ENCODE measurements at regions not wholly inside any gene's neighbourhood (a gene's known extent, or its start where the extent isn't known, plus 50 kb on each side); places are given as distances from the start of the nearest gene placed in this dataset.

DNA sequence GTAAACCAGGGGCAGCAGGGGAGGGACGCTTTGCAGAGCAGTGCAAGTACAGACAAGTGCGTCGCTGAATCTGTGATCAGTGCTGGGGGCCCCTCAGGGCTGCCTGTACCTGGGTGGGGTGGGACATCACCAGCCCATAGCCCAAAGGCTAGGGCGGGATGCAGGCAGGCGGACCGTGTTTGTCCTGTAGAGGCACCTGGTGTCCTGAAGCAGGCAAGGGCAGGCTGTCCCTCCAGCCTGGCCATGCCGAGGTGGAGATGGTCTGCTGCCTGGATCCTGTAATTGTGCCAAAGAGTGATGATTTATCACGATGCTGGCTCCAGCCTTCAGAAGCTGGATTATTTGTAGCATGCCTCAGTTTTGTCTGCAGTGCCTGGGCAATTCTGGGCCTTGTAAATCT, 137.9 kb upstream of the GSE1 start:
- Histone ChIP-seq H3K4me3 (ENCODE audit: low read length) (no peak overlapping the region), H3K9me2 (ENCODE audit: insufficient read depth, low read length) (no peaks in the 10 kb centered on the region), H2AFZ (ENCODE audit: low read depth, low read length) (no peak overlapping the region), H3K79me2 (replicated peaks; ENCODE audit: insufficient read depth, low read length) (peaks cover 3% of the 10 kb centered on the region), H3K27ac (ENCODE audit: low read length) (no peak overlapping the region), H4K20me1 (ENCODE audit: insufficient read depth) (no peaks in the 10 kb centered on the region), H3K27me3 (ENCODE audit: insufficient read depth, low read depth, low read length) (no peaks in the 10 kb centered on the region), H3K9ac (ENCODE audit: low read length) (no peak overlapping the region), H3K4me2 (ENCODE audit: low read length) (no peak overlapping the region), H3K9me3 (ENCODE audit: low read length) (no peaks in the 10 kb centered on the region), H3F3A (ENCODE audit: insufficient read depth, low read length, poor library complexity, severe bottlenecking) (no peaks in the 10 kb centered on the region), H3K36me3 (ENCODE audit: insufficient read depth, low read length) (no peaks in the 10 kb centered on the region)
- TF ChIP-seq POLR2AphosphoS5 (IDR thresholded peaks at IDR 0.05), result no peak
- TF ChIP-seq, protein P1, sequence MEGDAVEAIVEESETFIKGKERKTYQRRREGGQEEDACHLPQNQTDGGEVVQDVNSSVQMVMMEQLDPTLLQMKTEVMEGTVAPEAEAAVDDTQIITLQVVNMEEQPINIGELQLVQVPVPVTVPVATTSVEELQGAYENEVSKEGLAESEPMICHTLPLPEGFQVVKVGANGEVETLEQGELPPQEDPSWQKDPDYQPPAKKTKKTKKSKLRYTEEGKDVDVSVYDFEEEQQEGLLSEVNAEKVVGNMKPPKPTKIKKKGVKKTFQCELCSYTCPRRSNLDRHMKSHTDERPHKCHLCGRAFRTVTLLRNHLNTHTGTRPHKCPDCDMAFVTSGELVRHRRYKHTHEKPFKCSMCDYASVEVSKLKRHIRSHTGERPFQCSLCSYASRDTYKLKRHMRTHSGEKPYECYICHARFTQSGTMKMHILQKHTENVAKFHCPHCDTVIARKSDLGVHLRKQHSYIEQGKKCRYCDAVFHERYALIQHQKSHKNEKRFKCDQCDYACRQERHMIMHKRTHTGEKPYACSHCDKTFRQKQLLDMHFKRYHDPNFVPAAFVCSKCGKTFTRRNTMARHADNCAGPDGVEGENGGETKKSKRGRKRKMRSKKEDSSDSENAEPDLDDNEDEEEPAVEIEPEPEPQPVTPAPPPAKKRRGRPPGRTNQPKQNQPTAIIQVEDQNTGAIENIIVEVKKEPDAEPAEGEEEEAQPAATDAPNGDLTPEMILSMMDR (IDR thresholded peaks at IDR 0.05; ENCODE audit: poor library complexity, severe bottlenecking), result no peak
- TF ChIP-seq EP300 (conservative IDR thresholded peaks at IDR 0.05; ENCODE audit: poor library complexity, severe bottlenecking), result no peak
- no peak for TF ChIP-seq EZH2 (IDR thresholded peaks at IDR 0.05; ENCODE audit: borderline replicate concordance, insufficient read depth, low read length, poor library complexity, severe bottlenecking)
- no peak for TF ChIP-seq TAF1 (IDR thresholded peaks at IDR 0.05; ENCODE audit: low read depth)
- no peak for TF ChIP-seq MXI1 (conservative IDR thresholded peaks at IDR 0.05; ENCODE audit: poor library complexity, severe bottlenecking)
- TF ChIP-seq RAD21 (conservative IDR thresholded peaks at IDR 0.05), result no peak
- no peak for TF ChIP-seq SMC3 (conservative IDR thresholded peaks at IDR 0.05; ENCODE audit: poor library complexity)
- TF ChIP-seq, protein P2, sequence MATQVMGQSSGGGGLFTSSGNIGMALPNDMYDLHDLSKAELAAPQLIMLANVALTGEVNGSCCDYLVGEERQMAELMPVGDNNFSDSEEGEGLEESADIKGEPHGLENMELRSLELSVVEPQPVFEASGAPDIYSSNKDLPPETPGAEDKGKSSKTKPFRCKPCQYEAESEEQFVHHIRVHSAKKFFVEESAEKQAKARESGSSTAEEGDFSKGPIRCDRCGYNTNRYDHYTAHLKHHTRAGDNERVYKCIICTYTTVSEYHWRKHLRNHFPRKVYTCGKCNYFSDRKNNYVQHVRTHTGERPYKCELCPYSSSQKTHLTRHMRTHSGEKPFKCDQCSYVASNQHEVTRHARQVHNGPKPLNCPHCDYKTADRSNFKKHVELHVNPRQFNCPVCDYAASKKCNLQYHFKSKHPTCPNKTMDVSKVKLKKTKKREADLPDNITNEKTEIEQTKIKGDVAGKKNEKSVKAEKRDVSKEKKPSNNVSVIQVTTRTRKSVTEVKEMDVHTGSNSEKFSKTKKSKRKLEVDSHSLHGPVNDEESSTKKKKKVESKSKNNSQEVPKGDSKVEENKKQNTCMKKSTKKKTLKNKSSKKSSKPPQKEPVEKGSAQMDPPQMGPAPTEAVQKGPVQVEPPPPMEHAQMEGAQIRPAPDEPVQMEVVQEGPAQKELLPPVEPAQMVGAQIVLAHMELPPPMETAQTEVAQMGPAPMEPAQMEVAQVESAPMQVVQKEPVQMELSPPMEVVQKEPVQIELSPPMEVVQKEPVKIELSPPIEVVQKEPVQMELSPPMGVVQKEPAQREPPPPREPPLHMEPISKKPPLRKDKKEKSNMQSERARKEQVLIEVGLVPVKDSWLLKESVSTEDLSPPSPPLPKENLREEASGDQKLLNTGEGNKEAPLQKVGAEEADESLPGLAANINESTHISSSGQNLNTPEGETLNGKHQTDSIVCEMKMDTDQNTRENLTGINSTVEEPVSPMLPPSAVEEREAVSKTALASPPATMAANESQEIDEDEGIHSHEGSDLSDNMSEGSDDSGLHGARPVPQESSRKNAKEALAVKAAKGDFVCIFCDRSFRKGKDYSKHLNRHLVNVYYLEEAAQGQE (IDR thresholded peaks at IDR 0.05; ENCODE audit: borderline replicate concordance), result no peak

DNA sequence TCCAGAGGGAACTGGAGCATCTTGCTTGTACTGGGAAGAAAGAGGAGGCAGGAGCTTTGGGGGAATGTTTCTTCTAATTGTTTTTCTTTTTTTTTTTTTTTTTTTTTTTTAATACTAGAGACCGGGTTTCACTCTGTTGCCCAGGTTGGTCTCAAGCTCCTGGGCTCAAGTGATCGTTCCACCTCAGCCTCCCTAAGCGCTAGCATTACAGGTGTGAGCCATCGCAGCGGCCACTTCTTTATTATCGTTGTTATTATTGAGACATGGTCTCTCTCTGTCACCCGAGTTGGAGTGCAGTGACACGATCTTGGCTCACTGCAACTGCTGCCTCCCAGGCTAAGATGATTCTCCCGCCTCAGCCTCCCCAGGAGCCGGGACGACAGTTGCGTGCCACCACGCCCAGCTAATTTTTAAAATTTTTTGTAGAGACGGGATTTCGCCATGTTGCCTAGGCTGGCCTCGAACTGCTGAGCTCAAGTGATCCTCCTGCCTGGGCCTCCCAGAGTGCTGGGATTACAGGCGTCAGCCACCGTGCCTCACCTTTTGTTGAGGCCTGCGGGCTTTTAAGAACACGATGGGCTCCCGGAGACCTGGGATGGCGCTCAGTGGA, 137.3 kb upstream of the GSE1 start:
- TF ChIP-seq RAD21 (conservative IDR thresholded peaks at IDR 0.05) (no peak), MXI1 (conservative IDR thresholded peaks at IDR 0.05; ENCODE audit: poor library complexity, severe bottlenecking) (no peak), EP300 (conservative IDR thresholded peaks at IDR 0.05; ENCODE audit: poor library complexity, severe bottlenecking) (no peak), POLR2AphosphoS5 (IDR thresholded peaks at IDR 0.05) (no peak), EZH2 (IDR thresholded peaks at IDR 0.05; ENCODE audit: borderline replicate concordance, insufficient read depth, low read length, poor library complexity, severe bottlenecking) (no peak), SMC3 (conservative IDR thresholded peaks at IDR 0.05; ENCODE audit: poor library complexity) (no peak), TAF1 (IDR thresholded peaks at IDR 0.05; ENCODE audit: low read depth) (no peak)
- TF ChIP-seq, protein P1 (IDR thresholded peaks at IDR 0.05; ENCODE audit: poor library complexity, severe bottlenecking), result no peak
- TF ChIP-seq, protein P2 (IDR thresholded peaks at IDR 0.05; ENCODE audit: borderline replicate concordance), result no peak
- peaks cover 3% of the 10 kb centered on the region for H3K79me2 ChIP-seq (replicated peaks; ENCODE audit: insufficient read depth, low read length)
- no peaks in the 10 kb centered on the region for H4K20me1 ChIP-seq (ENCODE audit: insufficient read depth)
- H3K27me3 ChIP-seq (ENCODE audit: insufficient read depth, low read depth, low read length), result no peaks in the 10 kb centered on the region
- no peak overlapping the region for H3K9ac ChIP-seq (ENCODE audit: low read length)
- H3K36me3 ChIP-seq (ENCODE audit: insufficient read depth, low read length), result no peaks in the 10 kb centered on the region
- no peak overlapping the region for H3K4me2 ChIP-seq (ENCODE audit: low read length)
- H3F3A ChIP-seq (ENCODE audit: insufficient read depth, low read length, poor library complexity, severe bottlenecking), result no peaks in the 10 kb centered on the region
- H2AFZ ChIP-seq (ENCODE audit: low read depth, low read length), result no peak overlapping the region
- no peaks in the 10 kb centered on the region for H3K9me3 ChIP-seq (ENCODE audit: low read length)
- H3K27ac ChIP-seq (ENCODE audit: low read length), result no peak overlapping the region
- no peaks in the 10 kb centered on the region for H3K9me2 ChIP-seq (ENCODE audit: insufficient read depth, low read length)
- no peak overlapping the region for H3K4me3 ChIP-seq (ENCODE audit: low read length)
